SU-DHL-6 (cell line): ENCODE measurements at regions not wholly inside any gene's neighbourhood (a gene's known extent, or its start where the extent isn't known, plus 50 kb on each side); places are given as distances from the start of the nearest gene placed in this dataset.

Experiments used
- EZH2phosphoT487 ChIP-seq: fragments of 200-600 bp; sonication (generic), shearing (Covaris generic); conservative IDR thresholded peaks from 2 replicates; pipeline ENCODE4 v1.6.1; 2018; ENCODE audit warnings: mild to moderate bottlenecking, antibody characterized with exemption, low read length, moderate library complexity, mixed read lengths
- TF ChIP-seq, protein P1 (sequence below): fragments of 200-600 bp; sonication (generic); IDR thresholded peaks from one replicate; pipeline ENCODE4 v1.5.1; 2017; ENCODE audit warnings: antibody characterized with exemption, mild to moderate bottlenecking, low read length, moderate library complexity; ENCODE audit not compliant: insufficient read depth, poor library complexity, severe bottlenecking

DNA sequence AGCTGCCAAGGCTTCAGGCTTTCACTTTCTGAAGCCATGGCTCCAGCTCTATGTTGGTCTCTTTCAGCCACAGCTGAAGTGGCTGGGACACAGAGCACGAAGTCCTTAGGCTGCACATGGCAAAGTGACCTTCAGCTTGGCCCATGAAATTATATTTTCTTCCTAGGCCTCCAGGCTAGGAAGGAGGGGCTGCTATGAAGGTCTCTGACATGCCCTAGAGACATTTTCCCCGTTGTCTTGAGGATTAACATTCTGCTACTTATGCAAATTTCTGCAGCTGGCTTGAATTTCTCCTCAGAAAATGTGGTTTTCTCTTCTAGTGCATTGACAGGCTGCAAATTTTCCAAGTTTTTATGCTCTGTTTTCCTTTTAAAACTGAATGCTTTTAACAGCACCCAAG is 99.8 kb upstream of the KCNIP4 start:
- TF ChIP-seq, protein P1, sequence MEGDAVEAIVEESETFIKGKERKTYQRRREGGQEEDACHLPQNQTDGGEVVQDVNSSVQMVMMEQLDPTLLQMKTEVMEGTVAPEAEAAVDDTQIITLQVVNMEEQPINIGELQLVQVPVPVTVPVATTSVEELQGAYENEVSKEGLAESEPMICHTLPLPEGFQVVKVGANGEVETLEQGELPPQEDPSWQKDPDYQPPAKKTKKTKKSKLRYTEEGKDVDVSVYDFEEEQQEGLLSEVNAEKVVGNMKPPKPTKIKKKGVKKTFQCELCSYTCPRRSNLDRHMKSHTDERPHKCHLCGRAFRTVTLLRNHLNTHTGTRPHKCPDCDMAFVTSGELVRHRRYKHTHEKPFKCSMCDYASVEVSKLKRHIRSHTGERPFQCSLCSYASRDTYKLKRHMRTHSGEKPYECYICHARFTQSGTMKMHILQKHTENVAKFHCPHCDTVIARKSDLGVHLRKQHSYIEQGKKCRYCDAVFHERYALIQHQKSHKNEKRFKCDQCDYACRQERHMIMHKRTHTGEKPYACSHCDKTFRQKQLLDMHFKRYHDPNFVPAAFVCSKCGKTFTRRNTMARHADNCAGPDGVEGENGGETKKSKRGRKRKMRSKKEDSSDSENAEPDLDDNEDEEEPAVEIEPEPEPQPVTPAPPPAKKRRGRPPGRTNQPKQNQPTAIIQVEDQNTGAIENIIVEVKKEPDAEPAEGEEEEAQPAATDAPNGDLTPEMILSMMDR: no peak
- no peak for TF ChIP-seq EZH2phosphoT487
